GM23338 (cell line): ENCODE measurements at regions not wholly inside any gene's neighbourhood (a gene's known extent, or its start where the extent isn't known, plus 50 kb on each side); places are given as distances from the start of the nearest gene placed in this dataset.

Experiments
- ATAC-seq: fragments of 200-7000 bp; cut with Tn5 transposase; 3 replicates; pipeline ENCODE4 v1.9.1; 2020
- DNase-seq: peaks from one replicate; pipeline ENCODE4 v3.0.0-alpha.2; 2015; ENCODE audit warnings: low spot score
- H2AFZ ChIP-seq: fragments of 200-600 bp; sonication (generic); 2 replicates; pipeline ENCODE4 v1.8.0; 2016; ENCODE audit warnings: antibody characterized with exemption, mild to moderate bottlenecking, moderate library complexity
- H3F3A ChIP-seq: fragments of 200-600 bp; sonication (generic); replicated peaks from 2 replicates; pipeline ENCODE4 v1.8.0; 2017; ENCODE audit warnings: antibody characterized with exemption, mixed run types, low read depth
- H3K27ac ChIP-seq: fragments of 200-600 bp; sonication (generic); 2 replicates; pipeline ENCODE4 v1.6.1; 2016; ENCODE audit warnings: low read depth
- H3K27me3 ChIP-seq: fragments of 200-600 bp; sonication (generic); 2 replicates; pipeline ENCODE4 v1.8.0; 2016; ENCODE audit warnings: mild to moderate bottlenecking, mixed run types, moderate library complexity; ENCODE audit not compliant: insufficient read depth
- H3K36me3 ChIP-seq: fragments of 200-600 bp; sonication (generic); 2 replicates; pipeline ENCODE4 v1.8.0; 2016; ENCODE audit warnings: mild to moderate bottlenecking; ENCODE audit not compliant: insufficient read depth
- H3K4me1 ChIP-seq: fragments of 200-600 bp; sonication (generic); 2 replicates; pipeline ENCODE4 v1.8.0; 2016; ENCODE audit warnings: mild to moderate bottlenecking, moderate library complexity; ENCODE audit not compliant: insufficient read depth
- H3K4me2 ChIP-seq: fragments of 200-600 bp; sonication (generic); 2 replicates; pipeline ENCODE4 v1.7.1; 2017; ENCODE audit warnings: mixed run types
- H3K4me3 ChIP-seq: fragments of 200-600 bp; sonication (generic); 2 replicates; pipeline ENCODE4 v1.6.1; 2016; ENCODE audit warnings: mixed run types
- H3K79me2 ChIP-seq: fragments of 200-600 bp; sonication (generic); replicated peaks from 2 replicates; pipeline ENCODE4 v1.8.0; 2017; ENCODE audit warnings: mild to moderate bottlenecking; ENCODE audit not compliant: insufficient read depth
- H3K9me2 ChIP-seq: fragments of 200-600 bp; sonication (generic); 2 replicates; pipeline ENCODE4 v1.8.0; 2017; ENCODE audit not compliant: insufficient read depth
- H4K20me1 ChIP-seq: fragments of 200-600 bp; sonication (generic); replicated peaks from 2 replicates; pipeline ENCODE4 v1.8.0; 2017; ENCODE audit warnings: mild to moderate bottlenecking; ENCODE audit not compliant: insufficient read depth
- H3K27ac Mint-ChIP-seq: 2 replicates; pipeline ENCODE4 v1.8.0; 2020; ENCODE audit warnings: inconsistent platforms, mild to moderate bottlenecking, moderate library complexity, mixed read lengths
- H3K27me3 Mint-ChIP-seq: 3 replicates; pipeline ENCODE4 v1.8.0; 2022; ENCODE audit warnings: low read depth, mild to moderate bottlenecking, moderate library complexity, mixed read lengths, inconsistent platforms; ENCODE audit not compliant: insufficient read depth, poor library complexity
- H3K36me3 Mint-ChIP-seq: 3 replicates; pipeline ENCODE4 v1.8.0; 2021; ENCODE audit warnings: low read depth, mild to moderate bottlenecking, inconsistent platforms, moderate library complexity, mixed read lengths
- H3K4me1 Mint-ChIP-seq: 3 replicates; pipeline ENCODE4 v1.8.0; 2020; ENCODE audit warnings: mild to moderate bottlenecking, inconsistent platforms, mixed read lengths
- H3K4me3 Mint-ChIP-seq: 3 replicates; pipeline ENCODE4 v1.8.0; 2021; ENCODE audit warnings: moderate library complexity, mild to moderate bottlenecking, inconsistent platforms, mixed read lengths
- H3K9me3 Mint-ChIP-seq: 3 replicates; pipeline ENCODE4 v1.8.0; 2020; ENCODE audit warnings: moderate library complexity, mild to moderate bottlenecking, inconsistent platforms, mixed read lengths
- CREB1 ChIP-seq: fragments of 250-450 bp; sonication (Bioruptor Pico); IDR thresholded peaks from 2 replicates; pipeline ENCODE4 v1.5.0; 2020; ENCODE audit warnings: low read depth, mild to moderate bottlenecking, moderate library complexity
- CTCF ChIP-seq, 2 experiments: fragments of 200-600 bp in 1 of 2; sonication (generic) in 1 of 2; conservative IDR thresholded peaks; 2 replicates each; pipeline versions ENCODE4 v1.5.1 to v1.6.1; 2016 to 2017; ENCODE audit warnings: antibody characterized with exemption in 2 of 2, low read depth in 2 of 2, mild to moderate bottlenecking in 2 of 2, moderate library complexity in 1 of 2
- EZH2phosphoT487 ChIP-seq: fragments of 200-600 bp; sonication (generic); IDR thresholded peaks from one replicate; pipeline ENCODE4 v1.8.1; 2018; ENCODE audit warnings: antibody characterized with exemption; ENCODE audit not compliant: unreplicated experiment
- JUNB ChIP-seq: IDR thresholded peaks from one replicate; pipeline ENCODE4 v1.6.1; 2016; ENCODE audit warnings: antibody characterized with exemption; ENCODE audit not compliant: unreplicated experiment
- STAT1 ChIP-seq: IDR thresholded peaks from one replicate; pipeline ENCODE4 v1.6.1; 2016; ENCODE audit warnings: antibody characterized with exemption; ENCODE audit not compliant: unreplicated experiment
- ZNF114 ChIP-seq: fragments of 250-450 bp; sonication (Bioruptor Pico); IDR thresholded peaks from 2 replicates; pipeline ENCODE4 v1.5.0; 2020; ENCODE audit warnings: mild to moderate bottlenecking, moderate library complexity
- ZNF331 ChIP-seq: fragments of 250-450 bp; sonication (Bioruptor Pico); IDR thresholded peaks from 2 replicates; pipeline ENCODE4 v1.5.0; 2020; ENCODE audit warnings: low read depth, mild to moderate bottlenecking, moderate library complexity
- TF ChIP-seq, protein P1 (sequence below): fragments of 250-450 bp; sonication (Bioruptor Pico); IDR thresholded peaks from 2 replicates; pipeline ENCODE4 v1.5.0; 2020; ENCODE audit warnings: mild to moderate bottlenecking, moderate library complexity
- TF ChIP-seq, protein P2 (sequence below): IDR thresholded peaks from 2 replicates; pipeline ENCODE4 v1.6.1; 2016; ENCODE audit warnings: antibody characterized with exemption
- TF ChIP-seq, protein P3 (sequence below): IDR thresholded peaks from one replicate; pipeline ENCODE4 v1.6.1; 2018; ENCODE audit warnings: antibody characterized with exemption; ENCODE audit not compliant: unreplicated experiment

DNA sequence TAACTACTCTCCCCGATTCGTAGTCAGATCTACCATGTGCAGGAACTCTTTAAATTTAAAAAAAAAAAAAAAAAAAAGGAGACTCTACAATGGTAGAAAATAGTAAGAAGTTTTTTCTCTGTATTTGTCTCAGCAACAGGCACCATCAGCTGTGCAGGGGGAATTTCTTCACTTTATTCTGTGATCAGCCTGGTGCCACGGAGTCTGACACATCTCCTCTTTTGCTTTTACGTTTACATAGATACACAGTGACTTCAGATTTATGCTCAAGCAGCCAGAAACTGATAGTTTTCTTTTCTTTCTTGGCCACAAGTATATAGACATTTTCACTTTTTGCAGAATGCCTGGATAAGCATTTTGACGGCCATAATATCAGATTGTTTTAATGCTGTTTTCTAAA lies 190.6 kb upstream of the AKR1E2 start:
- DNase-seq, result no peak
- ATAC-seq, result no peak
- no peaks in the 10 kb centered on the region for H4K20me1 ChIP-seq
- no peak overlapping the region for H3K4me3 ChIP-seq
- H3K9me3 Mint-ChIP-seq, result no peaks in the 10 kb centered on the region
- H3K4me1 Mint-ChIP-seq, result peaks cover 13% of the 10 kb centered on the region; the same call in 2 of the 3 replicates
- no peak overlapping the region for H3K27ac ChIP-seq
- peaks cover 3% of the 10 kb centered on the region for H3K27me3 Mint-ChIP-seq
- no peak for TF ChIP-seq CREB1 (CRISPR knock-in tag)
- no peak for TF ChIP-seq CTCF (conservative IDR thresholded peaks at IDR 0.05; ENCODE audit: low read depth in 2 of 2)
- TF ChIP-seq EZH2phosphoT487, result no peak
- TF ChIP-seq ZNF331 (CRISPR knock-in tag), result no peak
- no peak for TF ChIP-seq STAT1
- TF ChIP-seq, protein P1, sequence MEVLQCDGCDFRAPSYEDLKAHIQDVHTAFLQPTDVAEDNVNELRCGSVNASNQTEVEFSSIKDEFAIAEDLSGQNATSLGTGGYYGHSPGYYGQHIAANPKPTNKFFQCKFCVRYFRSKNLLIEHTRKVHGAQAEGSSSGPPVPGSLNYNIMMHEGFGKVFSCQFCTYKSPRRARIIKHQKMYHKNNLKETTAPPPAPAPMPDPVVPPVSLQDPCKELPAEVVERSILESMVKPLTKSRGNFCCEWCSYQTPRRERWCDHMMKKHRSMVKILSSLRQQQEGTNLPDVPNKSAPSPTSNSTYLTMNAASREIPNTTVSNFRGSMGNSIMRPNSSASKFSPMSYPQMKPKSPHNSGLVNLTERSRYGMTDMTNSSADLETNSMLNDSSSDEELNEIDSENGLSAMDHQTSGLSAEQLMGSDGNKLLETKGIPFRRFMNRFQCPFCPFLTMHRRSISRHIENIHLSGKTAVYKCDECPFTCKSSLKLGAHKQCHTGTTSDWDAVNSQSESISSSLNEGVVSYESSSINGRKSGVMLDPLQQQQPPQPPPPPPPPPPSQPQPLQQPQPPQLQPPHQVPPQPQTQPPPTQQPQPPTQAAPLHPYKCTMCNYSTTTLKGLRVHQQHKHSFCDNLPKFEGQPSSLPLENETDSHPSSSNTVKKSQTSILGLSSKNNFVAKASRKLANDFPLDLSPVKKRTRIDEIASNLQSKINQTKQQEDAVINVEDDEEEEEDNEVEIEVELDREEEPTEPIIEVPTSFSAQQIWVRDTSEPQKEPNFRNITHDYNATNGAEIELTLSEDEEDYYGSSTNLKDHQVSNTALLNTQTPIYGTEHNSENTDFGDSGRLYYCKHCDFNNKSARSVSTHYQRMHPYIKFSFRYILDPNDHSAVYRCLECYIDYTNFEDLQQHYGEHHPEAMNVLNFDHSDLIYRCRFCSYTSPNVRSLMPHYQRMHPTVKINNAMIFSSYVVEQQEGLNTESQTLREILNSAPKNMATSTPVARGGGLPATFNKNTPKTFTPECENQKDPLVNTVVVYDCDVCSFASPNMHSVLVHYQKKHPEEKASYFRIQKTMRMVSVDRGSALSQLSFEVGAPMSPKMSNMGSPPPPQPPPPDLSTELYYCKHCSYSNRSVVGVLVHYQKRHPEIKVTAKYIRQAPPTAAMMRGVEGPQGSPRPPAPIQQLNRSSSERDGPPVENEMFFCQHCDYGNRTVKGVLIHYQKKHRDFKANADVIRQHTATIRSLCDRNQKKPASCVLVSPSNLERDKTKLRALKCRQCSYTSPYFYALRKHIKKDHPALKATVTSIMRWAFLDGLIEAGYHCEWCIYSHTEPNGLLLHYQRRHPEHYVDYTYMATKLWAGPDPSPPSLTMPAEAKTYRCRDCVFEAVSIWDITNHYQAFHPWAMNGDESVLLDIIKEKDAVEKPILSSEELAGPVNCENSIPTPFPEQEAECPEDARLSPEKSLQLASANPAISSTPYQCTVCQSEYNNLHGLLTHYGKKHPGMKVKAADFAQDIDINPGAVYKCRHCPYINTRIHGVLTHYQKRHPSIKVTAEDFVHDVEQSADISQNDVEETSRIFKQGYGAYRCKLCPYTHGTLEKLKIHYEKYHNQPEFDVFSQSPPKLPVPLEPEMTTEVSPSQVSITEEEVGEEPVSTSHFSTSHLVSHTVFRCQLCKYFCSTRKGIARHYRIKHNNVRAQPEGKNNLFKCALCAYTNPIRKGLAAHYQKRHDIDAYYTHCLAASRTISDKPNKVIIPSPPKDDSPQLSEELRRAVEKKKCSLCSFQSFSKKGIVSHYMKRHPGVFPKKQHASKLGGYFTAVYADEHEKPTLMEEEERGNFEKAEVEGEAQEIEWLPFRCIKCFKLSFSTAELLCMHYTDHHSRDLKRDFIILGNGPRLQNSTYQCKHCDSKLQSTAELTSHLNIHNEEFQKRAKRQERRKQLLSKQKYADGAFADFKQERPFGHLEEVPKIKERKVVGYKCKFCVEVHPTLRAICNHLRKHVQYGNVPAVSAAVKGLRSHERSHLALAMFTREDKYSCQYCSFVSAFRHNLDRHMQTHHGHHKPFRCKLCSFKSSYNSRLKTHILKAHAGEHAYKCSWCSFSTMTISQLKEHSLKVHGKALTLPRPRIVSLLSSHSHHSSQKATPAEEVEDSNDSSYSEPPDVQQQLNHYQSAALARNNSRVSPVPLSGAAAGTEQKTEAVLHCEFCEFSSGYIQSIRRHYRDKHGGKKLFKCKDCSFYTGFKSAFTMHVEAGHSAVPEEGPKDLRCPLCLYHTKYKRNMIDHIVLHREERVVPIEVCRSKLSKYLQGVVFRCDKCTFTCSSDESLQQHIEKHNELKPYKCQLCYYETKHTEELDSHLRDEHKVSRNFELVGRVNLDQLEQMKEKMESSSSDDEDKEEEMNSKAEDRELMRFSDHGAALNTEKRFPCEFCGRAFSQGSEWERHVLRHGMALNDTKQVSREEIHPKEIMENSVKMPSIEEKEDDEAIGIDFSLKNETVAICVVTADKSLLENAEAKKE (CRISPR knock-in tag), result no peak
- TF ChIP-seq JUNB, result no peak
- TF ChIP-seq ZNF114, result no peak
- TF ChIP-seq, protein P2, sequence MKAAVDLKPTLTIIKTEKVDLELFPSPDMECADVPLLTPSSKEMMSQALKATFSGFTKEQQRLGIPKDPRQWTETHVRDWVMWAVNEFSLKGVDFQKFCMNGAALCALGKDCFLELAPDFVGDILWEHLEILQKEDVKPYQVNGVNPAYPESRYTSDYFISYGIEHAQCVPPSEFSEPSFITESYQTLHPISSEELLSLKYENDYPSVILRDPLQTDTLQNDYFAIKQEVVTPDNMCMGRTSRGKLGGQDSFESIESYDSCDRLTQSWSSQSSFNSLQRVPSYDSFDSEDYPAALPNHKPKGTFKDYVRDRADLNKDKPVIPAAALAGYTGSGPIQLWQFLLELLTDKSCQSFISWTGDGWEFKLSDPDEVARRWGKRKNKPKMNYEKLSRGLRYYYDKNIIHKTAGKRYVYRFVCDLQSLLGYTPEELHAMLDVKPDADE, result no peak
- TF ChIP-seq, protein P3, sequence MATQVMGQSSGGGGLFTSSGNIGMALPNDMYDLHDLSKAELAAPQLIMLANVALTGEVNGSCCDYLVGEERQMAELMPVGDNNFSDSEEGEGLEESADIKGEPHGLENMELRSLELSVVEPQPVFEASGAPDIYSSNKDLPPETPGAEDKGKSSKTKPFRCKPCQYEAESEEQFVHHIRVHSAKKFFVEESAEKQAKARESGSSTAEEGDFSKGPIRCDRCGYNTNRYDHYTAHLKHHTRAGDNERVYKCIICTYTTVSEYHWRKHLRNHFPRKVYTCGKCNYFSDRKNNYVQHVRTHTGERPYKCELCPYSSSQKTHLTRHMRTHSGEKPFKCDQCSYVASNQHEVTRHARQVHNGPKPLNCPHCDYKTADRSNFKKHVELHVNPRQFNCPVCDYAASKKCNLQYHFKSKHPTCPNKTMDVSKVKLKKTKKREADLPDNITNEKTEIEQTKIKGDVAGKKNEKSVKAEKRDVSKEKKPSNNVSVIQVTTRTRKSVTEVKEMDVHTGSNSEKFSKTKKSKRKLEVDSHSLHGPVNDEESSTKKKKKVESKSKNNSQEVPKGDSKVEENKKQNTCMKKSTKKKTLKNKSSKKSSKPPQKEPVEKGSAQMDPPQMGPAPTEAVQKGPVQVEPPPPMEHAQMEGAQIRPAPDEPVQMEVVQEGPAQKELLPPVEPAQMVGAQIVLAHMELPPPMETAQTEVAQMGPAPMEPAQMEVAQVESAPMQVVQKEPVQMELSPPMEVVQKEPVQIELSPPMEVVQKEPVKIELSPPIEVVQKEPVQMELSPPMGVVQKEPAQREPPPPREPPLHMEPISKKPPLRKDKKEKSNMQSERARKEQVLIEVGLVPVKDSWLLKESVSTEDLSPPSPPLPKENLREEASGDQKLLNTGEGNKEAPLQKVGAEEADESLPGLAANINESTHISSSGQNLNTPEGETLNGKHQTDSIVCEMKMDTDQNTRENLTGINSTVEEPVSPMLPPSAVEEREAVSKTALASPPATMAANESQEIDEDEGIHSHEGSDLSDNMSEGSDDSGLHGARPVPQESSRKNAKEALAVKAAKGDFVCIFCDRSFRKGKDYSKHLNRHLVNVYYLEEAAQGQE, result no peak
- H3K36me3 ChIP-seq, result no peaks in the 10 kb centered on the region
- H3K4me2 ChIP-seq, result no peak overlapping the region
- no peaks in the 10 kb centered on the region for H3K27me3 ChIP-seq
- H2AFZ ChIP-seq, result no peak overlapping the region
- no peaks in the 10 kb centered on the region for H3K4me1 ChIP-seq
- H3K9me2 ChIP-seq, result peaks cover 22% of the 10 kb centered on the region; the same call in 1 of the 2 replicates
- H3K4me3 Mint-ChIP-seq, result no peak overlapping the region
- no peaks in the 10 kb centered on the region for H3F3A ChIP-seq
- H3K36me3 Mint-ChIP-seq, result no peaks in the 10 kb centered on the region
- H3K27ac Mint-ChIP-seq, result no peak overlapping the region
- no peaks in the 10 kb centered on the region for H3K79me2 ChIP-seq
